ENCODE measurements at regions not wholly inside any gene's neighbourhood (a gene's known extent, or its start where the extent isn't known, plus 50 kb on each side); places are given as distances from the start of the nearest gene placed in this dataset.
A peak's percentile ranks its signal among the peaks of the same experiment; 100 is the strongest.

DNA sequence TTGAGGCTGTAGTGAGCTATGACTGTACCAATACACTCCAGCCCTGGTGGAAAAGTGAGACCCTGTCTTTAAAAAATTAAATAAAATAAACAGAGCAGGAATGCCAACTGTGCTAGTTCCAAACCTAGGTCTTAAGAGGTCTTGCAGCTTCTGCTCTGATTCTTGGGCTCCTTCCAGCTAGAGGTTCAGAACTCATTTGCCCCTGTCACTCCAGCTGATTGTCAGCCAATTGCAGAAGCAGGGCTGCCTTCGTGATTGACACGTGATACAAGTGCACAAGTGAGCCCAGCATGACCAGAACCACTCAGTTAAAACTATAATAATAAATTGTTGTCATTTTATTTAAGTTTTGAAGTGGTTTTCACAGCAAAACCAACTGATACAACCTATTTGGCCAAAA, 298.4 kb downstream of the USP25 start:
- no peak overlapping the region for H3K4me3 ChIP-seq (ENCODE audit: low read depth, low read length)
- no peak for DNase-seq (ENCODE audit: low read depth)
- TF ChIP-seq, protein P1, sequence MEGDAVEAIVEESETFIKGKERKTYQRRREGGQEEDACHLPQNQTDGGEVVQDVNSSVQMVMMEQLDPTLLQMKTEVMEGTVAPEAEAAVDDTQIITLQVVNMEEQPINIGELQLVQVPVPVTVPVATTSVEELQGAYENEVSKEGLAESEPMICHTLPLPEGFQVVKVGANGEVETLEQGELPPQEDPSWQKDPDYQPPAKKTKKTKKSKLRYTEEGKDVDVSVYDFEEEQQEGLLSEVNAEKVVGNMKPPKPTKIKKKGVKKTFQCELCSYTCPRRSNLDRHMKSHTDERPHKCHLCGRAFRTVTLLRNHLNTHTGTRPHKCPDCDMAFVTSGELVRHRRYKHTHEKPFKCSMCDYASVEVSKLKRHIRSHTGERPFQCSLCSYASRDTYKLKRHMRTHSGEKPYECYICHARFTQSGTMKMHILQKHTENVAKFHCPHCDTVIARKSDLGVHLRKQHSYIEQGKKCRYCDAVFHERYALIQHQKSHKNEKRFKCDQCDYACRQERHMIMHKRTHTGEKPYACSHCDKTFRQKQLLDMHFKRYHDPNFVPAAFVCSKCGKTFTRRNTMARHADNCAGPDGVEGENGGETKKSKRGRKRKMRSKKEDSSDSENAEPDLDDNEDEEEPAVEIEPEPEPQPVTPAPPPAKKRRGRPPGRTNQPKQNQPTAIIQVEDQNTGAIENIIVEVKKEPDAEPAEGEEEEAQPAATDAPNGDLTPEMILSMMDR (IDR thresholded peaks at IDR 0.05; ENCODE audit: insufficient read depth, low read length): no peak

DNA sequence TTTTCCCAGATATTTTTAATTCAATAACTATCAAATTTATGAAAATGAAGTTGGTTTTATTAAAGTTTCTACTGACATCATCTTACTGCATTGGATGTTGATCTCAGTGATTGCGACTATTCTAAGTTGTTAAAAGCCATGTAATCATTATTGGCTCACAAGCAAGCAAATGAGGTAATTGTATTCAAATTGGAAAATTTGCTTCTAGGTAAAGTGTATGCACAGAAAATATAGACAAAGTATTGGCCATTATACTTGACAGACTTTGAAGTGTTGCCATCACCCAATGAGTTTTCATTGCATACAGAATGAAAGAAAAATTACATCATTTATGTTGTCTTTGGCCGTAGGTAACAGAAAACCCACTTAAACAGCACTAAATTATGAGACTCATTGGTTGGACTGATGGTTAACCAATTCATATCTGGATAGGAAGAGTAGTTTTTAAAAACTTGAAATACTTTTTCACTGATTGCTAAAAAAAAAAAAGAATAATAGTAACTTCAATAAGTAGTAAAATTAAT, 299.2 kb downstream of the USP25 start:
- TF ChIP-seq, protein P1 (IDR thresholded peaks at IDR 0.05; ENCODE audit: insufficient read depth, low read length): no peak
- no peak overlapping the region for H3K4me3 ChIP-seq (ENCODE audit: low read depth, low read length)
- DNase-seq (ENCODE audit: low read depth): no peak

DNA sequence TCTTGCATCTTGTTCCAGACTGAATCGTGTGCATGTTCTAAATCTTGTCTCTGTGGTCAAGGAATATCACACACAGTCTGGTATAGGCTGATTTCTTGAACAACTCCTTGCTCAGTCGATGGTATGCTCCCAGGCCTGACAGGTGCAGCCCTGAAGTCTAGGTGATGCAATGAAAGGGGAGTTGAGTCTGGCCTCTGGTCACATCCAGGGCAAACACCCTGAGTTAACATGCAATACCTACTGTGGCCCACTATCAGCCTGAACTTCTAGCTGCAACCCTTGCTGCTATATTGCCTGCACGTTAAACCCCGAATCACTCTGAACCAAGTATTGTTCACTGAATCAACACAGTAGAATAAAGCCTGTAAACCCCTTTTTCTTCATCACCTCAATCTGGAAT, 303.4 kb downstream of the USP25 start:
- TF ChIP-seq, protein P1 (IDR thresholded peaks at IDR 0.05; ENCODE audit: insufficient read depth, low read length): no peak
- no peak for DNase-seq (ENCODE audit: low read depth)
- H3K4me3 ChIP-seq (ENCODE audit: low read depth, low read length): no peak overlapping the region

DNA sequence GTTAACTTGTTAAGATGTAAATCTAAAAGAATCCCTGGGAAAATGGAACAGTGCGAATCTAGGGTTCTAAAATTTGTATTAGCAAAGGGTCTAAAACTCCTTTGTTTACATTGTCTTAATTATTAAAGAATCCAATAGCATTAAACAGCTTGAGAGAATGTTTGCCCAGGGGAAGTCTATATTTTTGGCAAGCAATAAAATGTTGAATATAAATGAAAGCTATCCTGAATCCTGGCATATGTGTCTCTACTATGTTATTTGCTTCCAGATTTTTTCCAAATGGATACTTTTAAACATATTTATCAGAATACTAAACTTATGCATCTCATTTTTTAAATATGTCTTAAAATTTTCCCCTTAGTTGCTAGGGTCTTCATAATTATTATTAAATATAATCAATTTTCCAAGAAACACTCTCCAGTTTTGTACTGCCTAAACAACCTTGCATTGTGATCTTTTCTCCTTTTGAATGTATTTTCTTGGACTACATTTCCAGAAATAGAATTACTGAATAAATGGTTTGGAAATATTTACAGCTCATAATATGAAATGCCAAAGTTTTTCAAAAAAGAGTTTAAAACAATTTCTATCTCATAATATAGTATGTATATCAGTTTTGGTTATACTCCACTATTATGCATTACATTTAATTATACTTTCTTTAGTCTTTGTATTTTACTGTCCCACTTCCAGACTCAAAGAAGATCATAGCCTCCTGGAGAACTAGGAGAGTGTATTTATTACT, 304.8 kb downstream of the USP25 start:
- TF ChIP-seq, protein P1 (IDR thresholded peaks at IDR 0.05; ENCODE audit: insufficient read depth, low read length): no peak
- no peak overlapping the region for H3K4me3 ChIP-seq (ENCODE audit: low read depth, low read length)
- DNase-seq (ENCODE audit: low read depth): no peak

- no peak for DNase-seq (ENCODE audit: low read depth)
- no peak overlapping the region for H3K4me3 ChIP-seq (ENCODE audit: low read depth, low read length)
- TF ChIP-seq, protein P1 (IDR thresholded peaks at IDR 0.05; ENCODE audit: insufficient read depth, low read length): no peak
Measured at GRCh38 chr21:16037421-16037955, 307.7 kb downstream of the USP25 start.

- DNase-seq (ENCODE audit: low read depth): peak; percentile 27
- no peak overlapping the region for H3K4me3 ChIP-seq (ENCODE audit: low read depth, low read length)
- TF ChIP-seq, protein P1 (IDR thresholded peaks at IDR 0.05; ENCODE audit: insufficient read depth, low read length): no peak
Measured at GRCh38 chr21:16040601-16041000, 310.8 kb downstream of the USP25 start.
